Ectodermal cell (in vitro differentiated cells): ENCODE measurements at regions not wholly inside any gene's neighbourhood (a gene's known extent, or its start where the extent isn't known, plus 50 kb on each side); places are given as distances from the start of the nearest gene placed in this dataset.

Experiments
- H3K27ac ChIP-seq: 2 replicates; pipeline ENCODE4 v1.7.0; 2013; ENCODE audit warnings: mild to moderate bottlenecking, low read depth, low read length; ENCODE audit not compliant: insufficient read depth, poor library complexity, severe bottlenecking
- H3K27me3 ChIP-seq: 2 replicates; pipeline ENCODE4 v1.7.0; 2013; ENCODE audit warnings: mild to moderate bottlenecking, low read length; ENCODE audit not compliant: insufficient read depth, control insufficient read depth, poor library complexity, severe bottlenecking
- H3K36me3 ChIP-seq: one replicate; pipeline ENCODE4 v1.7.0; 2013; ENCODE audit warnings: low read length; ENCODE audit not compliant: control insufficient read depth, insufficient read depth
- H3K4me1 ChIP-seq: one replicate; pipeline ENCODE4 v1.7.0; 2013; ENCODE audit warnings: low read length; ENCODE audit not compliant: control insufficient read depth, insufficient read depth
- H3K4me3 ChIP-seq: 2 replicates; pipeline ENCODE4 v1.7.0; 2013; ENCODE audit warnings: low read depth, low read length, control low read depth; ENCODE audit not compliant: insufficient read depth
- H3K9me3 ChIP-seq: 2 replicates; pipeline ENCODE4 v1.7.0; 2013; ENCODE audit warnings: mild to moderate bottlenecking, low read length, moderate library complexity; ENCODE audit not compliant: control insufficient read depth
- WGBS, 2 experiments: methylation state at CpG; one replicate each; pipeline ENCODE4 v1.1.7; 2013; ENCODE audit warnings: missing lambda C conversion rate in 2 of 2; 5-methylcytosine and 5-hydroxymethylcytosine counted together

DNA sequence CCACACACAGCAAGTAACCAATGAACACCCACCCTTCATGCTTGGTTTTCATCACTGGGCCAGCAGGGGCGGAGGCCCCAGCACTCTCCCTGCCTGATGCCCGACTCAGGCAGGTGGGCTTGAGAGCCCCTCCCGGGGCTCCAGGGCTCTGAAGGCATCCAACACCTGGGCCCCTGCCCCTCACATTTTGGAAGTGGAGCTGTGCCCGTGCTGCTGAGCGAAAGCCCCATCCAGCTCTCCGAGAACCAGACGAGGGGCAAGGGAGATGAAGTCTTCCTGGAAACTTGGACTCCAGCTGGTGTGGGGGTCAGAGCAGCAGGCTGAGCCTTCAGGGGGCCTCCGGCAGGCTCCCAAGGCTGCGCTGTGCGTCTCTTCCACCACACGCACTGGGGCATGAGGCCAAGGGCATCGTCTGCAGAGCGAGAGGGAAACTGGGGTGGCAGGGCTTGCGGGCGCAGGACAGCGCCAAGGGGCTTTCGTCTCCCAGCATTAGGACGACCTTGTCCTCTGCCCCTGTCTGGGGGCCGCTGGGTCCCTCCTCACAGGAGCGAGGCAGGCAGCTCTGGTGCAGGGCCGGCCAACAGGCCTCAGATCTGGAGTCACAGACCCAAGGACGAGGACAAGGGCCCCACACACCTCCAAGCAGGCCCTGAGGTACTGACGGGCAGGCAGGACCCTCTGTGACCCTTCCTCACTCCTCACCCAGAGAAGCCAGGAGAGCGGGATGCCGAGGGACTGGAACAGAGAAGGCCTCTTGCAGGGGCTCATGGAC lies 108.3 kb upstream of the FAM20C start:
- Histone ChIP-seq H3K4me1 (peaks cover 10% of the 10 kb centered on the region), H3K27me3 (no peaks in the 10 kb centered on the region), H3K9me3 (no peaks in the 10 kb centered on the region), H3K27ac (no peak overlapping the region), H3K36me3 (no peaks in the 10 kb centered on the region), H3K4me3 (no peak overlapping the region)
- 93 to 95% methylated on average over 25 of the region's 25 CpGs for WGBS, 2 experiments

DNA sequence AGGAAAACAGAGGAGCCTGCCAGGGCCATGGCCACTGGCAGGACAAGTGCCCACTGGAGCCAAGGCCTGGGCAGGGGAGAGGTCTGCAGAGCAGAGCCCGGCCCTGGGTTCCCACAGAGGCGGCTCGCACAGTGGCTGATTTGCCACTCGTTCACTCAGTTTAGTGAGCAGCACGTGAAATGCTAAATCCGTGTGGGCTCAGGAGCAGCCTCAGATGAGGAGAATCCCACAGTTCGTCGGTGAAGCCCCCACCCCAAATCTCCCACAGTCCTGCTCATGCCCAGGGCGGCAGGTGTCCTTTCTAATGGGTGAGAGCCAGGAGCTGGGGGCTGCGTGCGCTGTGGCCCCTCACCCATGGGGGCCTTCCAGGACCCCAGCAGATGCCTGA lies 107.7 kb upstream of the FAM20C start:
- Histone ChIP-seq H3K9me3 (no peaks in the 10 kb centered on the region), H3K27me3 (no peaks in the 10 kb centered on the region), H3K4me3 (no peak overlapping the region), H3K4me1 (peaks cover 10% of the 10 kb centered on the region), H3K27ac (no peak overlapping the region), H3K36me3 (no peaks in the 10 kb centered on the region)
- 91 to 92% methylated on average over 11 of the region's 11 CpGs for WGBS, 2 experiments

DNA sequence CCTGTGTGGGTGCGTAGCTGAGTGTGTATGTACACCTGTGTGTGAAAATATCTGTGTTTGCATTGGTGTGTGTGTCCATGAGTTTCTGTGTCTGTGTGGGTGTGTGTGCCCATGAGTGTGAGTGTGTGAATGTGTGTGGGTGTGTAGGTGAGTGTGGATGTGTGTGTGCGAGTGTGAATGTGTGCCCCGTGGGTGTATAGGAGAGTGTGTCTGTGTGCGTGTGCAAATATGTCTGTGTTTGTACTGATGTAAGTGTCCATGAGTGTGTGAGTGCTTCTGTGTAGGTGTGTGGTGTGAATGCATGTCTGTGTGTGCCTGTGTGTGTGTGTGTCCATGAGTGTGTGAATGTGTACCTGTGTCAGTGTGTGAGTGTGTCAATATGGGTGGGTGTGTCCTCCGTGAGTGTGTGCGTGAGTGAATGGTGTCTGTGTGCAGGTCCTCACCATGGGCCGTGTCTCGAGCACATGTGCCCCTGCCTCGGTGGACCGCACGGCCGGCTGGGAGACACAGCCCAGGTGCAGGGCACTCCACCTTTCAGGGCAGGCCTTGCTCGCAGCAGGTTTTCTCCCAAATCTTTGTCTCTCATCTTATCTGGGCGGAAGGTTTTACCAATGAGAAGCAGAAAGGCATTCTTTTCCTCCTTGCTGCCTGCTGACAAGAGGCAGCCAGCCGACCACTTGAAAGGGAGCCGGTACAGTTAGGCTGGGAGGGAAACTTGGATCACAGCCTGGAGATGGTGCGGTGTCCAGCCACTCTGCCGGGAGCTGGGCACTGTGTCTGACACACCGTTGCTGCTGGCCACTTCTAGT lies 107.1 kb upstream of the FAM20C start:
- WGBS, 2 experiments: 90% methylated on average over 19 of the region's 19 CpGs
- no peak overlapping the region for H3K4me3 ChIP-seq
- H3K27ac ChIP-seq: no peak overlapping the region
- no peaks in the 10 kb centered on the region for H3K27me3 ChIP-seq
- no peaks in the 10 kb centered on the region for H3K9me3 ChIP-seq
- H3K4me1 ChIP-seq: peaks cover 12% of the 10 kb centered on the region
- H3K36me3 ChIP-seq: no peaks in the 10 kb centered on the region

DNA sequence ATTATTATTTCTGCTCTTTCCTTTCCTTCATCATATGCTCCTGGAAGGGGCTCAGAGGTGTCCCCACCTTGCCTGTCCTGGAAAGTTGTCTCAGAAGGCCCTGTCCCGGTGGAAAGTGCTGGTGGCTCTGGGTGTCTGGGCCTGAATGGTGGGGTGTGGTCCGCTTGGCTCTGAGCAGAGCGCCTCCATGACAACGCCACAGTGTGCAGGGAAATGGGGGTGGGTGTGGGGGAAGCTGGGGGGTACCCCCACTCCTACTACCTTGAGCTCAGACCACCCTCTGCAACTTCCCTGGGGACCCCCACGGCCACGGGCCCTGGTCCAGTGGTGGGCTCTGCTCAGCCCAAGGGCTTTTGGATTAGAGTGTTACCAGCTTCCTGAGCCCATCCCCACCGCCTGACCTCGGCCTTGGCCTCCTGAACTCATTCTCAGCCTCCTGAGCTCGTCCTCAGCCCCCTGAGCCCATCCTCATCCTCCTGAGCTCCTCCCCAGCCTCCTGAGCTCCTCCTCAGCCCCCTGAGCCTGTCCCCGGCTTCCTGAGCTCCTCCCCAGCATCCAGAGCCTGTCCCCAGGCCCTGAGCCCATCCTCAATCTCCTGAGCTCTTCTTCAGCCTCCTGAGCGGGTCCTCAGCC lies 106.4 kb upstream of the FAM20C start:
- Histone ChIP-seq H3K4me1 (peaks cover 19% of the 10 kb centered on the region), H3K4me3 (no peak overlapping the region), H3K9me3 (no peaks in the 10 kb centered on the region), H3K27me3 (no peaks in the 10 kb centered on the region), H3K27ac (no peak overlapping the region), H3K36me3 (no peaks in the 10 kb centered on the region)
- 88 to 93% methylated on average over 11 of the region's 11 CpGs for WGBS, 2 experiments

DNA sequence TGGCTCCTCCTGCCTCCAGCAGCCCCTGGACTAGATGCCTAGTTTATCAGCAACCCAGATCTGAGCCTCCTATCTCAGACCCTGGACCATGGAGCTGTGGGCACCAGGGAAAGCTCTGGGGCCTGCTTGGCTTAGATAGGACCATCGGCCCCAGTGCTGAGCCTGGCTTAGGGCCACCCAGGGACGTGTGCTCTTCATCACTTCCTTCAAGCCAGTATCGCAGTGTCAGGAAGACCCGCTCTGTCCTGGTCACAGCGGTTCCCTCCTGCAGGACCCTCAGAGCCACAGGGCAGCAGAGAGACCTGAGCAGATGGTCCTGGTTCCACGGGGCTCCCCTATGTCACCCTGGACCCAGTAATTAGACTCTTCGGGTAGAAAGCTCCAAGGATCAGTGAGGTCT lies 105.7 kb upstream of the FAM20C start:
- Histone ChIP-seq H3K4me1 (peaks cover 25% of the 10 kb centered on the region), H3K36me3 (no peaks in the 10 kb centered on the region)
- 93 to 94% methylated on average over 7 of the region's 7 CpGs for WGBS, 2 experiments

DNA sequence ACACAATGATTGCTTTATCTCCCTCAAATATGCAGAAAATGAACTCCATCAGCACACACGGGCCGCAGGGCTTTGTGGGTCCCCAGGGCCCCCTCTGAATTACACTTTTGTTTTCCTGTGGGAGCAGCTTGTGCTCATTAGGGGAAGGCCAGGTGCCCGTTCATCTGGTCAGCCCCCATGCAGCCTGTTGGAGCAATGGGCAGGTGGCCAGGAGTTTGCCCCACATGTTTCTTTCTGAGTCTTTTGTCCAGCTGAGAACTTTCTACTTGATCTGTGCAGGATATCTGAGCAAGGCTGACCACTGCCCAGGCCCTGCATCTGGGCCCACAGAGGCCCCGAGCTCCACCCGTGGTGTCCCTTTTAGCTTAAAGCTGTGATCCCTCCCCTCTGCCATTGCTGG lies 105.3 kb upstream of the FAM20C start:
- no peaks in the 10 kb centered on the region for H3K27me3 ChIP-seq
- H3K4me1 ChIP-seq: peaks cover 27% of the 10 kb centered on the region
- 92 to 94% methylated on average over 5 of the region's 5 CpGs for WGBS, 2 experiments
- H3K9me3 ChIP-seq: no peaks in the 10 kb centered on the region
- no peak overlapping the region for H3K4me3 ChIP-seq
- no peaks in the 10 kb centered on the region for H3K36me3 ChIP-seq
- no peak overlapping the region for H3K27ac ChIP-seq

More for the DNA sequence above, 105.7 kb upstream of the FAM20C start:
- Histone ChIP-seq H3K27ac (no peak overlapping the region), H3K9me3 (no peaks in the 10 kb centered on the region), H3K27me3 (no peaks in the 10 kb centered on the region), H3K4me3 (no peak overlapping the region)

DNA sequence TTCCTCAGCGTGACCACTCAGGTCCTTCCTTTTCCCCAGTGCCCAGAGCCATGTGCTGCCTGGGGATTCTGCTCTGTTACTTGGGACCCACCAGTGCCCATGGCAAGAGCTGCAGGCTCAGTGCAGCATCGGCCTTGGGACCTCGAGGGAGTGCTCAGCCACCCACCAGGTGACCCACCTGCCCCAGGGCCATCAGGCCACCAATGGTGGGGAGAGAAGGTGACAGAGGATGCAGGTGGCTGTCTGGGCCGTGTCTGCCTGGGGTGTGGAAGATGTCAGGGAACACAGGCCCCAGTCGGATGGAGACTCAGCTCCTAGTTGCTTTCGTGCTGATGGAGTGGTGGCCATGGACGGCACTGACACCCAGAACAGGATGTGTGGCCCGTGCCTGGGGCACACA lies 104.7 kb upstream of the FAM20C start:
- Histone ChIP-seq H3K36me3 (no peaks in the 10 kb centered on the region), H3K9me3 (no peaks in the 10 kb centered on the region), H3K4me1 (peaks cover 21% of the 10 kb centered on the region), H3K27ac (no peak overlapping the region), H3K27me3 (no peaks in the 10 kb centered on the region), H3K4me3 (no peak overlapping the region)
- WGBS, 2 experiments: 93 to 96% methylated on average over 8 of the region's 8 CpGs

DNA sequence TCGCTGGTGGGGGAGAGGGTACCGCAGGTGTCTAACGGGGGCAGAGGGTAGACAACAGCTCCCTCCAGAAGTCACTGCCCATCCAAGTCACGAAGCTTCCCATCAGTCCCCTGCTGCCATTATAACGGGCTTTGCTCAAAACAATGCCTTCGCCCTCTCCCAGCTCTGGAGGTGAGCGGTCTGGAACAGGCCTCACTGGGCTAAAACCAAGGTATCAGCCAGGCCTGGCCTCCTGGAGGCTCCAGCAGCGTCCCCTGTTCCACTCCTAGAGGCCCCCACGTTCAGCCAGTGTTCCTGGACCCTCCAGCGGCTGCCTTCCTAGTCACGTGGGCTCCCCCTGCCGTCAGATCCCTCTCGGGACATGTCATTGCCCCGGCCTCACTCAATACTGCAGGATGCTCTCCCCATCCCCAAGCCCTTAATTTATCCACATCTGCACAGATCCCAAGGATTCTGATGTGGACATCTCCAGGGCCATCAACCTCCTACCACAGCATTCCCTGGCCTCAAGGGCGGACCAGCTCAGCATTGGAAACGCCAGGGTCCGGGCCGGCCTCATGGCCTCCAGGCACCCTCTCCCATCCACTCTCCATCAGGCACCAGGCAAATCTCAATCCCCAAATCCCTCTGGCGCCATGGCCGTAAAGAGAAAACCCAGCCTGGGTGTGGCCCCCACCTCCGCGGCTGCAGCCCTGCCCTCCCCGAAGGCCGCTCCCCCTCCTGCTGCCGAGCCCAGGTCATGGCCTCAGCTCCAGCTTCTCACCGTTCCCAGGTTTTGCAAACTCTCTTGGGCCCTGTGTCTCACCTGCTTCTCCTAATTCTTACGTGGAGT lies 104.1 kb upstream of the FAM20C start:
- WGBS, 2 experiments: 78 to 79% methylated on average over 27 of the region's 27 CpGs
- H3K27me3 ChIP-seq: no peaks in the 10 kb centered on the region
- H3K9me3 ChIP-seq: no peaks in the 10 kb centered on the region
- H3K36me3 ChIP-seq: no peaks in the 10 kb centered on the region
- no peak overlapping the region for H3K4me3 ChIP-seq
- H3K4me1 ChIP-seq: peaks cover 21% of the 10 kb centered on the region
- no peak overlapping the region for H3K27ac ChIP-seq

DNA sequence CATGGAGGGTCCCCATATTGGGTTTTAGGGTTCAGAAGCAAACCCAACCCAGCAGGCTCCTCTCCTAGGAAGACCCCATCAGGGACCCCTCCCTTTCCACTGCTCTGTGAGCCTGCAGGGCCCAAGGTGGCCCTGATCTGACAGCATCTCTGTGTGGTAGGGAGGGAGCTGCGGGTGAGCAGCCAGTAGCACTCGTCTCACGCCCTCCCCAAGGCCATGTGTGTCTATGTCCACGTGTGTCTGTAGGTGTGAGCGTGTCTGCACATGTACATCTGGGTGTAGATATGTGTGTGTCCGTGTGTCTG lies 103.5 kb upstream of the FAM20C start:
- Histone ChIP-seq H3K4me3 (no peak overlapping the region), H3K27ac (no peak overlapping the region), H3K4me1 (peaks cover 21% of the 10 kb centered on the region), H3K27me3 (no peaks in the 10 kb centered on the region), H3K36me3 (no peaks in the 10 kb centered on the region), H3K9me3 (no peaks in the 10 kb centered on the region)
- WGBS, 2 experiments: 87 to 92% methylated on average over 6 of the region's 6 CpGs
